ENCODE measurements at regions not wholly inside any gene's neighbourhood (a gene's known extent, or its start where the extent isn't known, plus 50 kb on each side); places are given as distances from the start of the nearest gene placed in this dataset.

- TF ChIP-seq CTCF (IDR thresholded peaks at IDR 0.05; ENCODE audit: extremely low read depth, missing control alignments), result no peak
- DNase-seq (ENCODE audit: low spot score), result no peak
Measured at GRCh38 chr4:81954271-81954670, 419.5 kb downstream of the HNRNPD start.

- no peak for DNase-seq (ENCODE audit: low spot score)
- no peak for TF ChIP-seq CTCF (IDR thresholded peaks at IDR 0.05; ENCODE audit: extremely low read depth, missing control alignments)
Measured at GRCh38 chr4:81951891-81952455, 421.8 kb downstream of the HNRNPD start.

GRCh38 chr4:81946996-81947395 lies 426.8 kb downstream of the HNRNPD start:
- DNase-seq (ENCODE audit: low spot score), result no peak
- TF ChIP-seq CTCF (IDR thresholded peaks at IDR 0.05; ENCODE audit: extremely low read depth, missing control alignments), result no peak

- DNase-seq (ENCODE audit: low spot score), result no peak
- no peak for TF ChIP-seq CTCF (IDR thresholded peaks at IDR 0.05; ENCODE audit: extremely low read depth, missing control alignments)
Measured at GRCh38 chr4:81930506-81931238, 443.1 kb downstream of the HNRNPD start.

GRCh38 chr4:81923140-81923539 lies 450.7 kb downstream of the HNRNPD start:
- no peak for DNase-seq (ENCODE audit: low spot score)
- no peak for TF ChIP-seq CTCF (IDR thresholded peaks at IDR 0.05; ENCODE audit: extremely low read depth, missing control alignments)

GRCh38 chr4:81922313-81922712 lies 450.6 kb upstream of the RASGEF1B start:
- no peak for DNase-seq (ENCODE audit: low spot score)
- no peak for TF ChIP-seq CTCF (IDR thresholded peaks at IDR 0.05; ENCODE audit: extremely low read depth, missing control alignments)

- no peak for TF ChIP-seq CTCF (IDR thresholded peaks at IDR 0.05; ENCODE audit: extremely low read depth, missing control alignments)
- no peak for DNase-seq (ENCODE audit: low spot score)
Measured at GRCh38 chr4:81921751-81922159, 450.0 kb upstream of the RASGEF1B start.
